CD4-positive, alpha-beta T cell treated with Interleukin-17A for 4 hours (primary cell): ENCODE measurements at regions not wholly inside any gene's neighbourhood (a gene's known extent, or its start where the extent isn't known, plus 50 kb on each side); places are given as distances from the start of the nearest gene placed in this dataset.

Experiments
- DNase-seq: peaks from one replicate; pipeline ENCODE4 v3.0.0-alpha.2; 2020; ENCODE audit warnings: mixed read lengths

DNA sequence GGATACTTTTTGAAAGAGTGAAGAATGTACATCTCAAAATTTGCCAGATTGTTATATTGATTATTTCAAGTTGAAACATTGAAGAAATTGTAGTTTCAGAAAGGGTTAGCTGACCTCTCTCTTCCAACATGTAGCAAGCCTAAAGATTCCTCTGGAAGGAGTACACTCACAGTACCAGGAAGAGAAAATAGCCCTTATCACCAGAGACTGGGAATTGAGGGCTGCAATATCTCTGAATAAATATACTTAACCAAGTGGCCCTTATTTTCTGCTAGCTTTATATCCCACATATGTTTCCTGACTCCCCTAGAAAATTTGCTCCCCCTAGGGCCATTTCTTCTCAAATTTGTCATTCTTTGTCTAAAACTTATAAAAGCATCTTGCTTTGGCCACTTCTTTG is 332.2 kb downstream of the GASK1B start:
- no peak for DNase-seq

DNA sequence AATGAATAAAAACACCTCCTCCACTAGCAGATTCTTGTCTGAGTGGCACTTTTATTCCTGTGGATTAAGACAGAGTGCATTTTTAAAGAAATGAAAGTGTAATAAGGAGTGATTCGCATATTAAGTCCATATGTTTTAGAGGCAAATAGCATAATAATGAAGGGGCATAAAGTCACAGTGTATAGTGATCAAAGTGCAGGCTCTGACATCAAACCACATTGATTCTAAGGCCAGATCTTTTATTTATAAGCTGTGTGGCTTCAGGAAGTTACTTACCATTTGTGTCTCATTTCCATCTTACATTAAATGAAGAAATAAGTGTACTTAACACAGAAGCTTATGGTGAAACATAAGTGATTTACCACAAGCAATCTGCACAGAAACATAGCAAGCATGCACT is 332.8 kb downstream of the GASK1B start:
- DNase-seq: no peak

DNA sequence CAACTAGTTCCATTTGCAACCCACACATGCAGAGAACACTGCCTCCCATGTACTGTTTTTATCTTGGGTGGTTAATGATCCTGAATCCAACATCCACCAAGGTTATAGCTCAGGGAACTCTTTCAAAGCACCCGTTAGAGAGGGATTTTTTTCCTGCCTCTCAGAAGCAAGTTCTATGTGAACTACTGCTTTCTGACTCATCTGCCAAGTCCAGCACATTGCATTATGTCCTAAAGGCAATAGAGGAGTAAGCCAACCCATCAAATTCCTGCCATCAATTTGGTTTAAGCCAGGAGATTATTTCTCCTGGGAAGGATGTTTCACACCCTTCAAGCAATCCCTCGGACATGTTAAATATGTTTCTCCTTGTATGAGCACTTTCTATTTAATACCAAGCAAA is 334.5 kb downstream of the GASK1B start:
- DNase-seq: no peak

DNA sequence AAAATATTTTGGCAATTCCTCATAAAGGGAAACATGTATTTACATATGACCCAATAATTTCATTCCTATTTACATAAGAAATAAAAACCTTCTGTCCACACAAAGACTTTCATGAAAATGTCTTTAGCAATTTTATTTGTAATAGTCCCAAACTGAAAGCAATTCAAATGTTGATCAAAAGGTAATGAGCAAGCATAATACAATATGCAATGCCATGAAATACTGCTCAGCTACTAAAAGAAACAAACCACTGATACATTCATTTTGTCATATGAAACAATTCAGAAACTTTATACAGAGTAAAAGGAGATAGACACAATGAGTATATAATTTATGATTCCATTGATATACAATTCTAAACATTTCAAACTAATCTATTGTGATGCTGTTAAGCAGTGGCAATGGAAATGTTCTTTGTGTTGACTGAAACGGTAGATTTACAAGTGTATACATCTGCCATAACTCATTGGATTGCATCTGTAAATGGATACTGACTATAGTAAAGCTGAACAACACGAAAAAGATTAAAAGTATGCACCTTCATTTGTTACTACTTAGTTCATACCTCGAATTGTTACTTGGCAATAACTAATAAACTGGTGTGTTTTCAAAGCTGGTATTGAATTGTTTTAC is 335.6 kb downstream of the GASK1B start:
- DNase-seq: no peak

DNA sequence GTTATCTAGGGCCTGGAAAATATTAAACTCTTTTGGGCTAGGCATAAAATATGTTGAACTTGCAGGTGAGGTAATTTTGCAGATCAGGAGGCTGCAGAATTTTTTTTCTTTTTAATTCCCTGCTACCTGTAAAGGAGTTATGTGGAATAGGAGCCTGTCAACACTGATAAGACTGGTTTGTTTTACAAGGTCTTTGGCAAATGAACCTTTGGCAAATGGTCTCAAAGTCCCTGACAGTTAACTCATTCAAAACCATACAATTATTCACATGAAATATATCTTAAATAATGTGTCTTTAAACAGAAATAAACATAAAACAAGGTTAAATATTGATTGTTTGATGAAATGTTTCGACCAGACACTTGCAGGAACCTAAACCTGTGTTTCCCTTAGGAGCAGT is 340.2 kb downstream of the GASK1B start:
- DNase-seq: no peak

DNA sequence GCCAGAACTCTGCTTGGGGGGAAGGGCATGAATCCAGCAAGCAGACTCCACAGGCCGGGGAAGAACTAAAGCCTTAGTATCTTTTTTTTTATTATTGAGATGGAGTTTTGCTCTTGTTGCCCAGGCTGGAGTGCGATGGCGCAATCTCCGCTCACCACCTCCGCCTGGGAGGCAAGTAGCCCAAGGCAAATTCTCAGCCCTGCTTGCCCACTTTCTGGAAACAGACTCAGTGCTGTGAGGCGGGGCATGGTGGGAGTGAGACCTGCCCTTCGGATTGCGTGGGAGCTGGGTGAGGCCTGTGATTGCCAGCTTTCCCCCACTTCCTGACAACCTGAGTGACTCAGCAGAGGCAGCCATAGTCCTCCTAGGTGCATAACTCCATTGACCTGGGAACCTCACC is 348.8 kb downstream of the GASK1B start:
- no peak for DNase-seq

DNA sequence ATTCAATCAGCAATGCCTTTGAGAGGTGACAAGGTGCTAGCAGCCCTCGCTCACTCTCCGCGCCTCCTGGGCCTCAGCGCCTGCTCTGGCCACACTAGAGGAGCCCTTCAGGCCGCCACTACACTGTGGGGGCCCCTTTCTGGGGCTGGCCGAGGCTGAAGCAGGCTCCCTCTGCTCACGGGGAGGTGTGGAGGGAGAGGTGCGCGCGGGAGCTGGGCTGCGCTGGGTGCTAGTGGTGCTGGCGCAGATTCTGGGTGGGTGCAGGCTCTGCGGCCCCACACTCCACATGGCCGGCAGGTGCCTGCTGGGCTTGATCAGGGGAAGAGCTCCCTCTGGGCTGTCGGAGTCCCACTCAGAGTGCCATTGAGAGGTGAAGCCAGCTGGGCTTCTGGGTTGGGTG is 351.0 kb downstream of the GASK1B start:
- DNase-seq: no peak

DNA sequence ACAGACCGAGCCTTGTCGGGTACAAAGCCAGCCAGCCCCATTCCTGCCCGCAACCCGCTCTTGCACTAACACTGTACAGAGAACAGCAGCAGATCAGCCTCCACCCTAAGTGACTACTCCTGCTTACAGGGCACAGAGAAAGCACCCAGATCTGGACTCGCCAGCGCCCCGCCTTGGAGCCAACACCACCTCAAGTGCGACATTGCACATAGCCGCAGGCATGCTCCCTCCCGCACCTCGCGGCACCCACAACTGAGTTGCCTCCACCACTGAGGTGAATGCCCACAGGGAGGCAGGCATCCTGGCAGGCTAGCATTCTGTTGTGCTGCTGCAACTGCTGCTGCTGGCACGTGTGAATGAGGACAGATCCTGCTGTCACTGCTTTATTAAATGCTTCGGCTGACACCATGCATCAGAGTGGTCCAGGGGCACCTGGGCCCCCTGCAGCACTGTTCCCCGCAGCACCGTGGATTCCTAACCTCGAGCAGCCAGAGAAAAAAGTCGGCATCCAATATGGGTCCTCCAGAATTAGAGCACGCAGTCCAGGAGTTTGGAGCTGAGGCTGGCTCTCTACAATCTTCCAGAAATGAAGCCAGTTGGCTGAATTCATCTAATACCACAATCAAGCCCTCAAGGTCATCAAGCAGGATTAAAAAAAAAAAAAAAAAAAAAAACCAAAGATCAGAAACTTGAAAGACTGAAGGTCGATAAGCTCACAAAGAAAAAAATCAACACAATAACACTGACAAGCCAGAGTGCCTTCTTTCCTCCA is 352.9 kb downstream of the GASK1B start:
- DNase-seq: no peak

DNA sequence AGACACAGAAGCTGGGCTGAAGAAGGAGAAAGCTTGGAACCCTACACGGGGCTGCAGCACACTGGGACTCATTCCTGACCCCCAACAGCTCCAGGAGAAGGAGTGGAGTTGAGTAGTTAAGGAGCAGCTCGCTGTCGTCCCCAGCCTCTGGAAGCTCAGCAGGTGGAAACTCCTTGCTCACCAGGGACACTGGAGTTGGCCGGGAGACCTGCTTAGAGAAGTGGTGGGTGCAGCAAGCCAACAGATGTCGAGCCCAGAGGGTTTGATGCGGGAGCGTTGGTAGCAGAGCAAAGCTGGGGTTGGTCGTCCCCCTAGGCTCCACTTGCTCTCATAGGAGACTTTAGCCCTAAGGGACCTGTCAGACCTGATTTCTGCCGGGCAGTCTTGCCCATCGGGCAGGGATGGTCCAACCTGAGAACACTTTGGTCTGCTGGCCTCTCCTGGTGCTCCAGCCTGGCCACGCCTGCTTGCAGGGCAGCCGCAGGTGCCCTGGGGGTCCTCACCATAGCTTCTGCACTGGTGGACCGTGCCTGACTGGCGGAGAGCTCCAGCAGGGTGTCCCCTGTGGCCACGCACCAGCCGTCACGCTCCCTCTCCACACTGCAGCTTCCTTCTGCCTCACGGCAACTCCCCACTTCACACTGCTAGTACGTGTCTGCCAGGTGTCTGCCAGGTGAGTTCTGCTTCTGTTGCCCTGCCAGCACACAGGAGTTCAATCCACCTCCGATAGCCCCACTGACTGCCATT is 353.7 kb downstream of the GASK1B start:
- no peak for DNase-seq

DNA sequence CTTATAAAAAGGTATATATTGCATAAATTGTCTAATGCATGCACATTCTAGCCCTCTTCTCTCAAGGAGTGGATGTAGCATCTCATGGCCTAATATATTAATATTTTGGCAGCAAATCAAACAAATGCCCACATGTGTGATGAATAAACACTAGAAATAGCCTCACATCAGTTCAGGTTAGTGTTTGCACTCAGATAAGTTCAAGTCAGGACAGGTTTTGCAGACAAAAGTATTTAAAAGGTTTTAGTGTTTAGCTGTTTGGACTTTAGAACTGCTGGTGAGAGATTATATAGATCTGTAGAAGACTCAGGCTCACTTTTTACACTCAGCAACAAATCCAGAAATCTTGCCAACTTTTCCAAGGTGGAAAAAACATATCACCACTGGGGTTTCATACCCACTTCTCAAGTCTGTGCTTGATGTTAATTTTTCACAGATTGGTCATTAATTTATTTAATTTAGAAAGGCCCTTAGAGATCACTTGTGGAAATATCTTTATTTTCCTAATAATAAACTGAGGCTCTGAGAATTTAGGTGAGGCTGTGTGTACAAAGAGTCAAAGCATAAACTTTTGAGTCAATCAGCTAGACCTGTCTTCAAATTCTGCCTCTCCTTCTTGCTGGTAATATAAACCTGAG is 362.6 kb downstream of the GASK1B start:
- no peak for DNase-seq

DNA sequence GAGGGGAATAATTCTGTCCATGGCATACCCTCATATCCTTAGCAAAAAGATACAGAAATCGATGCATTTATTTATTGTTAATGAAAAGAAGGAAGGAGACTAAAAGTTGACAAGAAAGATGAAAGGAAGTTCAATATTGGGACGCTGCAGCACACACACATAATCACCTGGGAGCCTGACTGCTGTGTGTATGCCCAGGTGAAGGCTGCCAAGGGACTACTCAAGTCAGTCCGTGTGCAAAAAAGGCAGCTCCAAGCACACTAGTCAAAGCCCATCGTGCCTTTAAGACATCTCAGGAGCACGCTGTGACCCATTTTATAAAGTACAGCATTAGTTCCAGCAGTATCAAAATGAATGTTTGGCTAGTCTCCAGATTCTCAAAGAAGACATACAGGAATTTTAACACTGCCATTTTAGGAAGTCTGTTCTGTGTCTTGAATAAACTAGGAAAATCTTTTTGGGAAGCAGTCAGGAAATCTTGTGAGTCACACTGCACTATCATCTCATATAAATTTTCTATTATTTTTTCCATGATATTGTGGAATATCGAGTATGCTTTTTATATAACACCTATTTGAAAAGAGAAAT is 363.9 kb downstream of the GASK1B start:
- no peak for DNase-seq

DNA sequence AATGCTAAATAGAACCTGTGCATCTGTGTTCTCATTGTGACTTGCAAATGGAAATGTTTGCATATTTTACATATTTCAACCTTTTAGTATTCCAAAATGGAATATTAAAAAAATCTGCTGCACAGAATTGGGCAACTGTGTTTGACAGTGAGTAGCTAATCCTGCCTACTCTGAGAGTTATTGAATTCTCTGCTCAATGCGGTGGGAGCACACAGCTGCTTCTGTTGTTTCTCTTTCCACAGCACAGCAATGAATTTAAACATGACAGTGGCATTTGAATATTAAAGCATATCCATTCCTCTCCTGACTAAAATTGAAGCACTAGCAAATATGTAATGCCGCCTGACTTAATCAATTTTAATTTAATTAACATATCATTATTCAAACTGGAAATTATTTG is 366.6 kb downstream of the GASK1B start:
- no peak for DNase-seq

DNA sequence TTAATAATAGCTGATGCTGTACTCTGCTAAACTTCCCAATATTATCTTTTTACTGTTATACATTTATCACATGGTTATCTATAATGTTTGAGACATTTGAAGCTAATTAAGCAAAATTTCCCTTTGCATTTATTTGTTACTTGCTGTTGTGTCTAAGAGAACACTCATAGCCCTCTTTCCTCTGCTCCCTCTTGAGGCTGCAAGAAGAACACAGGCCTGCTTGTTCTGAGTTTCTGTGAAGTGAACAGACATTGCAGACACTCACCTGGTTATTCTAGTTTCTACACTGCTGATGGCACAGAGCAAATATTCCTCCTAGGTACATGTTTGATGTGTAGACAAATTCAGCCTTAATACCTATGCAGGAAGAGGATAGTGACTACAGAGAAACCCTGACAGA is 367.8 kb downstream of the GASK1B start:
- DNase-seq: no peak

DNA sequence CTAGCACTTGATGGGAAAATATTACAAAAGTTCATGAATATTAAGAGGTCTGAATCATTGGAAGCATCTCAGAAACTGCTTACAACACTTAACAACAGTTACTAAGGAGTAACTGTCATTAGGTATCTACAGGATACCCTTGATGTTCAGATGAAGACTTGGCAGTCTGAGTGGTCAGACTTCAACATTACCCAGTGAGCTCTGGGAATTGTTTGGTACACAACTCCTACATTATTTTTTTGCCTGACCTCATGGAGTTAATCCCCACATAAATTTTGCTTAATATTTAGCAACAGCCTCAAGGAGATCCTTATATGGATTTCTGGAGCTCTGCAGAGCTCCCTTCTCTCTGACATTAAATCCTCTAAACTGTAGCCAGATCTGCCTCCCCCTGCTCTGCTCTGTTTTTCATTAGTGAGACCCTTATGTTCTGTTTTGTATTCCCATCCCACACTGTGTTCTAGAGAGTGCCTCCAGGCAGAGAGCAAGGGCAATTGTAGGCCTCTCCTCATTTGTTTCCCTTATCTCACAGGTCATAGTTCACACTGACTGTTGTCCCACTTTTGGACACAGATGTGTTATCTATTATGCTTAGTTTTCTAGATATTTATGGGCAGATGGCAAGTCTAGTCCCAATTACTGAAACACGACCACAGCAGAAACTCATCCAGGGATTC is 368.8 kb downstream of the GASK1B start:
- no peak for DNase-seq

DNA sequence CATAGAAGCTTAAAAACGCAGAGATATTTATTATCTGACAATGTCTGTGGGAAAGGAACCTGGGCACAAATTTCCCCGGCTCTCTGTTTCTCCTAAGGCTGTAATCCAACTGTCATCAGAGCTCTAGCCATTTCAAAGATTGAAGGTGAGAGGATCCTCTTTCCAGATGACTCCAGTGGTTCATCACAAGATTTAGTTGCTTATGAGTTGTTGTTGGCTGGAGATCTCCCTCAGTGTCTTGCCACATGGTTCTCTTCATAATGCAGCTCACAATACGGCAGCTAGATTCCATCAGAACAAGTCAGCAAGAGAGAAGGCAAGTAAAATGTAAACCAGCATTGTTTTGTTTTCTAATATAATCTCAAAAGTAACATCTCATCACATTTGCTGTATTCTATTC is 369.4 kb downstream of the GASK1B start:
- no peak for DNase-seq

DNA sequence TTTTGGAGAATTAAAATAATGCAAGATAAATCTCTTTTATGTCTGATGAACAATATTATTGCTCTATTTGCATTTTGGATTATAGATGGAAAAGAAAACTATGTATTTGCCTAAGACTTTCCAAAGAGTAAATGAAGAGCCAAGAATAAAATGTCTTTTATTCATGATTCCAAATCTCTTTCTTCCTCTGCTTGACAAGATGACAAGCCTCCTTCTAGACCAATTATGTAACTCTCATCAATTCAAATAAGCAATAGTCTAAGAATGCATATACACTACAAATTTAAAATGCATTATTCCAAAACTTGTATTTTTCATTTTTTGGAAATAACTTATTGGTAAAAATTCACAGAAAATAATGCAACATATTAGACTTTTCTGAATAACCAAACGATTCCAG is 377.3 kb downstream of the GASK1B start:
- DNase-seq: no peak

DNA sequence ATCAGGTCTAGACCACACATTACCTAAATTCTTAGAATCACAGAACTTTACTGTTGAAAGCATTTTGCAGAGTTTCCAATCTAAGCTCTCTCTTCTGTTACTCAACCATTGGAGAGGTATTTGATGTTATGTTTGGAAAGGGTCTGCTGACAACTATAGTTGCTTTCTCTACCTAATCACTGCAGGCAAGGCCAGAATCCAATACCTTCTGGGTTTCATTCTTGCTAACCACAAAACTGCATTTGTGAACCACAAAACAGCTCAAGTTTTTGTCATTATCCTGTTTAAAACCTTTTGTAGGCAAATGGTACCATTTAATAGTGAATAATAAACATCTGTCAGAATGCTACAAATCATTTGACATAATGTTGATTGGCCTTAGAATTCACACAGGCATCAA is 380.1 kb downstream of the GASK1B start:
- no peak for DNase-seq

DNA sequence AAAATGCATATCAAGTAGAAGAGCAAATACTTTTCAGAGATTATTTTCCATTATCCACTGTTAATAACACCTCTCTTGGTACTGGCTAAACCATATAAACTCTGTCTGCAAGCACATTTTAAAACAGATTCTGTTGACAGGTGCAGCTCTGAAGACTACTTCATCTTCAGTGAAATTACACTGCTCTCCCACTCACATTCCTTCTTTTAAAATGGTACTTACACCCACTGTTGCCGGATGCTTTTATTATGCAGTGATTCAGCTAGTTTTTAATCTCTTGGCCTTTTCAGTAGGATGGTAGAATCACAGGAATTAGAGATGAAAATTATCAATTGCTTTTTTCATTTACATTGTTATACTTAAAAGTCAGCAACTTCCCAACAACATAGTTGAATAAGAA is 381.6 kb downstream of the GASK1B start:
- DNase-seq: no peak

DNA sequence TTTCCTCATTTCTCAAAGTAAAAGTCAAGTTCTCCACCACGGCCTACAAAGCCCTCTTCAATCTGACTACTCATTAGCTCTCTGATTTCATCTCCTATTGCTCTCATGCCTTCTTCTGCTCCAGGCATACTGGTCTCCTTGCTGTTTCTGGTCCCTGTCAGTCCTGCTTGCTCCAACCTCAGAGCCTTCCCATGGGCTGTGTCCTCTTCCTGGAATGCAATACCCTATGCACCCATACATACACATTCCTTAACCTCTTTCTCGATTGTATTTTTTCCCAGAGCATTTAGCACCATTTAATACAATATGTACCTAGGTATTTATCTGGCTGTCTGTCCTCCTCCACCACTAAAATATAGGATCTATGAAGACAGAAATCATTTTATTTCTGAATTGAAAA is 385.2 kb downstream of the GASK1B start:
- DNase-seq: no peak

DNA sequence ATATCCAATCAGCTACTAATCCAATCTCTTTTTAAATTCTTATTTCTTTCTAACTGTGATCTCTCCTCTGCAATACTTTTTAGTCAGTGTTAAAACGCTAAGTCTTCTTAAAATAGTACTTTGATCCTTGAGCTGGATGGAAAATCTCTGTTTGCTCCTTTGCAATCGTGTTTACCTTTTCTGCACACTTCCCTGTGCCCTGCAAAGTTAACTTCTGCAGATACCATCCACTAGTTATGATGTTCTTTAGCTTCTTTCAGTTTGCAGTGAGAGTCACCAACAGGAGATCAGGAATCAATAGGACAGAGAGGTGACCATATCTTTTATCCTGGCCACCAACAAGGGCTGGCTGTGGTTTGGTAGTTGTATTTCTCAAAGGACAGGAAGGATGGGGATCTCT is 391.5 kb downstream of the GASK1B start:
- DNase-seq: no peak

DNA sequence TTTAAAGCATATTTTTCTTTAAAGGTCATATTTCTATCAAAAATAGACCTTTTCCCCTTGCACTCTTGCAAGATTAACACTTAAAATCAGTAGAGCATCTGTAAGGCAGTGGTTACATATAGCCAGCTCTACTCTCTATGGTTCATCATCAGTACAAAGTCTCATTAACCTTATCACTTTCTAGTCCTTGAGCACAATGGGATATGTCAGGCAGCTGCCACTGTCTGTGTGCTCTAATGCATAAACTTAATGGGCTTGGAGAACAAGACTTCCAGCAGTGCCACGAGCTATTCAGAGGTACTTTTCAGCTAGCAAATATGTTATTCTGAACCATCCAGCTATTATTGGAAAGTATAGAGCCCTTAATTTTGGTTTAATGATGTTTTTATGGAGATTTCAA is 393.7 kb downstream of the GASK1B start:
- DNase-seq: no peak

DNA sequence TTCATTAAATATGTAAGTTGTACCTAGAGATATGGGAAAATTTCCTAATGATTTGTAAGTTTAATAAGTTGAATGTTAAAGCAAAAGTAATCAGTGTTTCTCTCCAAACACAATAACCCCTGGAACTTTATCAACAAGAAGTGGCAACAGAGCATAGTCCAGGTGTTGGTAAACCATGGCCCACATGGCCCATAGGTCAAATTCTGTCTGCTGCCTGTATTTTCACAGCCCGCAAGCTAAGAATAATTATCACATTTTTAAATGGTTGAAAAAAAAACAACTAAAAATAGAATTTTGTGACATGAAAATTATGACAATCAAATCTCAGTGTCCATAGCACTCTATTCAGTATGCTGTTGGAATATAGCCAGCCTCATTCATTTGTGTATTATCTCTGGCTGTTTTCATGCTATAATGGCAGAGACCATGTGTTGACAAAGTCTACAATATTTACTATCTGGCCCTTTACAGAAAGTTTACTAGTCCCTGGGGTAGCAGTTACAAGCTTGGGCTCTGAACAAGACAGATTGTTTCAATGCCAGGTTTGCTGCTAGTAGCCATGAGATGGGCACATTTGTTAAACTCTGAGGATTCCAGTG is 395.8 kb downstream of the GASK1B start:
- DNase-seq: no peak
